Pancreas (tissue), 10 donors: ENCODE measurements at regions not wholly inside any gene's neighbourhood (a gene's known extent, or its start where the extent isn't known, plus 50 kb on each side); places are given as distances from the start of the nearest gene placed in this dataset.

ENCODE experiments used
- ATAC-seq, 4 donors: fragments of 200-7000 bp; cut with Tn5 transposase; one replicate each; pipeline versions ENCODE4 v1.8.0 to v1.9.1; 2020; ENCODE audit warnings: mild to moderate bottlenecking in 4 of 4, moderate library complexity in 4 of 4
- DNase-seq, 6 donors: peaks; one replicate each; pipeline ENCODE4 v3.0.0-alpha.2; 2020
- FAIRE-seq: peaks from 2 replicates; lab custom pipeline; 2012; peaks lifted over from hg19 to GRCh38; lab: Jason Lieb, UNC
- H3K27ac ChIP-seq, 4 donors: fragments of 200-600 bp; sonication (generic); 1 replicate in 3 of 4; 2 replicates in 1 of 4; pipeline versions ENCODE4 v1.5.0 to v1.8.0; 2020
- H3K27me3 ChIP-seq, 4 donors: fragments of 200-600 bp; one replicate each; pipeline ENCODE4 v1.8.0; 2021
- H3K36me3 ChIP-seq, 3 donors: fragments of 200-600 bp; sonication (generic) in 1 of 3; one replicate each; pipeline versions ENCODE4 v1.5.0 to v1.8.0; 2020 to 2021
- H3K4me1 ChIP-seq, 3 donors: fragments of 200-600 bp; one replicate each; pipeline ENCODE4 v1.8.0; 2021
- H3K4me3 ChIP-seq, 4 donors: fragments of 200-600 bp; sonication (generic) in 2 of 4; one replicate each; pipeline versions ENCODE4 v1.5.0 to v1.8.0; 2020 to 2021
- H3K9me3 ChIP-seq, 4 donors: fragments of 200-600 bp; one replicate each; pipeline ENCODE4 v1.8.0; 2021
- CTCF ChIP-seq, 4 donors: fragments of 200-600 bp; sonication (generic) in 3 of 4; IDR thresholded peaks; one replicate each; pipeline versions ENCODE4 v1.5.0 to v1.8.0; 2021; ENCODE audit warnings: antibody characterized with exemption in 4 of 4
- whole genome bisulfite sequencing, 2 donors: extraction: QIAGEN DNeasy Blood & Tissue Kit; methylation state at CpG; one replicate each; pipeline ENCODE4 v1.1.7; 2013; 5-methylcytosine and 5-hydroxymethylcytosine counted together
- intact Hi-C, 3 donors: fragments of 100-400 bp; cut with DNase I; formaldehyde crosslinking; loops; one replicate each; pipeline versions ENCODE4 v1.11.1 to v1.14.2; 2022
- donor health status: healthy with polysubstance abuse.
- donor health status: DM: no; HTN: no; CAD: no; lungs with moderate emphysema.
- donor health status: DM: no; HTN: no; CAD: no.
- donor health status: control.
- donor health status: control.
- donor health status: Bipolar disorder and iron deficiency.
- donor health status: DM: yes; HTN: yes; CAD: no.
- donor health status: DM: no; HTN: no; CAD: no.
- donor health status: DM: no; HTN: no; CAD: no.
- donor health status: DM: yes; HTN: yes; CAD: no.

- H3K27ac ChIP-seq = no peak overlapping the region
- H3K36me3 ChIP-seq = no peaks in the 10 kb centered on the region
- no peak for ATAC-seq
- no peak overlapping the region for H3K4me3 ChIP-seq
- intact Hi-C loops = no loop called here
- no peaks in the 10 kb centered on the region for H3K9me3 ChIP-seq
- FAIRE-seq = no peak
- no peak for TF ChIP-seq CTCF (IDR thresholded peaks at IDR 0.05)
- no peak for DNase-seq
- no peaks in the 10 kb centered on the region for H3K4me1 ChIP-seq
- no peaks in the 10 kb centered on the region for H3K27me3 ChIP-seq
- 79 to 94% methylated on average over 4 of the region's 4 CpGs for WGBS, 2 donors
These were observed 342.9 kb downstream of the FOXL1 start for GRCh38 chr16:86921289-86921688.

DNA sequence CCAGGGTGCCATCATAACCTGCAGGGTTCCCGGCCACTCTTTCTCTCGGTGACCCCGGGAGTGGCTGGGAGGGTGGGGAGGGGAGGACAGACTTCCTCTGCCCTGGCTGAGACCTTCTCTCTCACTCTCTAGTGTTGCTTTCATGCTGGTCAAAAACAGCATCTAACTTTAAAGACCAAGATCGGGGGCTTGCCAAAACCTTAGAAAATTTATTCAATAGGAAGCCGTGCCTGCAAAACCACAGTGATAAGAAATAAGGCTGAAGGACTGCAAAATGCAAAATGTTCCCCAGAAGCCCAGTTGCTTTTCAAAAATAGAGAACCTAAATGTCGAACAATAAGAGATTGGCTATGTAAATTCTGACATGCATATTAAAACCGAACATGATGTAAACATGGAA, 344.0 kb downstream of the FOXL1 start:
- WGBS, 2 donors = 65 to 75% methylated on average over 7 of the region's 7 CpGs
- no peak for TF ChIP-seq CTCF (IDR thresholded peaks at IDR 0.05)
- intact Hi-C loops = no loop called here
- Histone ChIP-seq H3K36me3 (no peaks in the 10 kb centered on the region), H3K9me3 (no peaks in the 10 kb centered on the region), H3K4me1 (no peaks in the 10 kb centered on the region), H3K27ac (no peak overlapping the region), H3K27me3 (no peaks in the 10 kb centered on the region), H3K4me3 (no peak overlapping the region)
- DNase-seq (no peak), FAIRE-seq (no peak), ATAC-seq (no peak)

- DNase-seq (no peak), FAIRE-seq (no peak), ATAC-seq (no peak)
- Histone ChIP-seq H3K9me3 (no peaks in the 10 kb centered on the region), H3K27me3 (no peaks in the 10 kb centered on the region), H3K4me3 (no peak overlapping the region), H3K27ac (no peak overlapping the region), H3K4me1 (no peaks in the 10 kb centered on the region), H3K36me3 (no peaks in the 10 kb centered on the region)
- intact Hi-C loops = no loop called here
- TF ChIP-seq CTCF (IDR thresholded peaks at IDR 0.05) = no peak
- WGBS, 2 donors = 70 to 78% methylated on average over 4 of the region's 4 CpGs
These were observed 345.3 kb downstream of the FOXL1 start for GRCh38 chr16:86923656-86924055.

DNA sequence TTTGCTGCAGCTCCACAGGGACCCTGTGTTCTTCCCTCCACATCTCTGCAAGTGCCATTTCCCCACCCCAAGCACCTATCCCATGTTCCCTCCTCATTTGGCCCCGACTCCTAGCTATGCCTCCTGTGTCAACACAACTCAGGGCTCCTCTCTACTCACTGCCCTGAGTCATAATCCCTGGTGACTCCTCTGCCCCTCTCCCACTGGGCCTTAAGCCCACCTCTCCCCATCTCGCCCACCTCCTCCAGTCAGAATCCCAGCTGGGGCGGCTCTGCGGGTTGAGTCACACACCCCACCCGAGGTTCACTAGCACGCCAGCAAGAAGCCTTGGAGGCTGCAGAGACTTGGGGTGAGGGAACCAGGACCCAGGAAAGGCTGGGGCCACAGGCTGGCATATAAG, 346.2 kb downstream of the FOXL1 start:
- H3K36me3 ChIP-seq = no peaks in the 10 kb centered on the region
- FAIRE-seq = no peak
- no peak overlapping the region for H3K4me3 ChIP-seq
- no peak for DNase-seq
- H3K27ac ChIP-seq = no peak overlapping the region
- no peak for TF ChIP-seq CTCF (IDR thresholded peaks at IDR 0.05)
- H3K27me3 ChIP-seq = no peaks in the 10 kb centered on the region
- no peaks in the 10 kb centered on the region for H3K9me3 ChIP-seq
- no peak for ATAC-seq
- intact Hi-C loops = no loop called here
- 74 to 81% methylated on average over 6 of the region's 6 CpGs for WGBS, 2 donors
- H3K4me1 ChIP-seq = no peaks in the 10 kb centered on the region

- DNase-seq (no peak), ATAC-seq (no peak), FAIRE-seq (no peak)
- intact Hi-C loops = no loop called here
- no peak overlapping the region for H3K4me3 ChIP-seq
- H3K9me3 ChIP-seq = no peaks in the 10 kb centered on the region
- WGBS, 2 donors = 39 to 43% methylated on average over 18 of the region's 18 CpGs
- no peaks in the 10 kb centered on the region for H3K36me3 ChIP-seq
- no peaks in the 10 kb centered on the region for H3K27me3 ChIP-seq
- H3K27ac ChIP-seq = no peak overlapping the region
- no peak for TF ChIP-seq CTCF (IDR thresholded peaks at IDR 0.05)
- no peaks in the 10 kb centered on the region for H3K4me1 ChIP-seq
These were observed 346.9 kb downstream of the FOXL1 start for GRCh38 chr16:86925067-86925791.
